Stimulated activated naive CD8-positive, alpha-beta T cell treated with anti-CD3 and anti-CD28 coated beads, Interleukin-15, Interleukin-2, amounts not matched to agents 100 U/mL and 50 U/mL, for 24 hours (primary cell): ENCODE measurements at regions not wholly inside any gene's neighbourhood (a gene's known extent, or its start where the extent isn't known, plus 50 kb on each side); places are given as distances from the start of the nearest gene placed in this dataset.

Source experiments
- ATAC-seq: fragments of 150-1000 bp; cut with Tn5 transposase; one replicate; pipeline ENCODE4 v1.10.0; 2021
- DNase-seq: peaks from one replicate; pipeline ENCODE4 v3.0.0; 2021

- DNase-seq: no peak
Observed at GRCh38 chr13:73212482-73212881, 153.7 kb downstream of the KLF5 start.

GRCh38 chr13:73210218-73210883 is 151.5 kb downstream of the KLF5 start:
- DNase-seq (no peak), ATAC-seq (no peak)

More at GRCh38 chr13:73212482-73212881, 153.7 kb downstream of the KLF5 start:
- ATAC-seq: no peak

DNA sequence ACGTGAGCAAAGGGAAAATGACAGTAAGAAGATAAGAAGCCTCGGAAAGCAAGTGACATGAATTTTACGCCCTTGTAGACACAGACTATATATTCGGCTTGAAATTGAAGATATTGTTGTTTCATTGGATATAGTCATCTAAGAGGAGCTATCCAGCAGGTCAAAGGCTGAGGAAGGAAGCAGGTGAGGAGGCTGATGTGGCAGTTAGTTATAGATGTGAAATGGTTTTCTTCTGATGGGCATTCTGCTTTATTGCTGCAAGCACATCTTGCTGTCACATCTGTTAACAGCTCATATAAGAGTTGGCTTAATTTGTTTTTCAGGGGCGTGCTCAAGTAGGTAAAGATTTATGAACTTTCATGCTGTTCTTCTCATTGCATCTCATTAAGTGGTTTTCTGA is 146.1 kb downstream of the KLF5 start:
- ATAC-seq (no peak), DNase-seq (no peak)

- no peak for DNase-seq
- no peak for ATAC-seq
Observed at GRCh38 chr13:73201626-73202025, 142.8 kb downstream of the KLF5 start.

- no peak for ATAC-seq
- DNase-seq: no peak
Observed at GRCh38 chr13:73198991-73199411, 140.2 kb downstream of the KLF5 start.

GRCh38 chr13:73195091-73195490 is 136.3 kb downstream of the KLF5 start:
- no peak for ATAC-seq

DNA sequence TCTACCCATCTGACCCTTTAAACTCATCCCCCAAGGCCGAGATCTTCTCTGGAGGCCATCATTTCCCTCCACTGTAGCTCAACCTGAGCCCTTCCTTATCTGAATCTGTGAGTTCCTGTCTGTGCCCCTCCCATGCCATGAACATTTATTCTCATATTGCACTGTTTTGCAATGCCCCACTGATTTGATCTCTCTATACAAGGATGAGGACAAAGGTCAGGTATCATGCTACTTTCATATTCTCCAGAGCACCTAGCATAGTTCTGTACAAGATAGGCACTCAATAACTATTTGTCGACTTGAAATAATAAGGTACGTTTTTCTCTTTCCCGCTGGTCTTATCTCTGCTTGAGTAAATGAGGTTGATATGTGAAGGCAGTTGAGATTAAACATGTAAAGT is 135.5 kb downstream of the KLF5 start:
- DNase-seq: no peak
- no peak for ATAC-seq

More at GRCh38 chr13:73195091-73195490, 136.3 kb downstream of the KLF5 start:
- no peak for DNase-seq

- no peak for ATAC-seq
- DNase-seq: no peak
Observed at GRCh38 chr13:73193554-73193953, 134.7 kb downstream of the KLF5 start.

- ATAC-seq (no peak), DNase-seq (no peak)
Observed at GRCh38 chr13:73190477-73190876, 131.7 kb downstream of the KLF5 start.

DNA sequence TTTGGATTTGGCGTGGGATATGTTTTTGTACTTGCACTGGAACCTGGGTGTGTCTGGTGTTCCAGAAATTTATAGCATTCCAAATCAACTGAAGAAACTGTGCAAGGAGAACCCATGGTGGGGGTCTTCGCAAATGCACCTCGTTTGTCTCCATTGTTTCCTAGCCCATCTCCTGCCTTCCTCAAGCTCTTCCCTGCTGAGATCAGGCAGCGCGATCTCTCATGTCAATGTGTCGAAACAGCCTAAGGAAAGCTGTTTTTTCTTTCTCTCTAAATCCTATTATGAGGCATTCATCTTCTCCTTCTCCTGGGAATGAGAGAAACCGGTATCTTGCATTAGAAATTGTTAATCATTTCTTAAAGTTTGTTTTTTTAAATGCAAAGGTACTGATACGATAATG is 131.0 kb downstream of the KLF5 start:
- DNase-seq (no peak), ATAC-seq (no peak)

DNA sequence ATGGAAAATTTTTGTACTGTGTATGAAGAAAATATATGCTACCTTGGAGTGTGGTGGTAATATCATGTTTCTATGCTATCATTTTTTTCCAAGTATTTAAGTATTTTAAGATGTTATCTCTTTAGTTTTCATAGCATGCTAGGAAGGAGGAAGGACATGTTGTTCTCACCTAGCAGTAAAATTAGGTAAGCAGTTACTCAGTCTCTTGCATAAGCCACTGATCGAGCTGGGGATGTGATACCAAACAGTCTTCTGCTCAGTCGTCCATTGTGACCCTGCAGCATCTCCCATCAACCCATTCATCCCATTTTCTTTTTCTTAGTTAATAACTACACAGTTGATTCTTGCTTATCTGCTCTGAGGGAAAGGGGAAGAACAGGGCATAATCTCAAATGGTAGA is 130.6 kb downstream of the KLF5 start:
- no peak for ATAC-seq
- no peak for DNase-seq

GRCh38 chr13:73187106-73187505 is 128.3 kb downstream of the KLF5 start:
- DNase-seq (no peak), ATAC-seq (no peak)

DNA sequence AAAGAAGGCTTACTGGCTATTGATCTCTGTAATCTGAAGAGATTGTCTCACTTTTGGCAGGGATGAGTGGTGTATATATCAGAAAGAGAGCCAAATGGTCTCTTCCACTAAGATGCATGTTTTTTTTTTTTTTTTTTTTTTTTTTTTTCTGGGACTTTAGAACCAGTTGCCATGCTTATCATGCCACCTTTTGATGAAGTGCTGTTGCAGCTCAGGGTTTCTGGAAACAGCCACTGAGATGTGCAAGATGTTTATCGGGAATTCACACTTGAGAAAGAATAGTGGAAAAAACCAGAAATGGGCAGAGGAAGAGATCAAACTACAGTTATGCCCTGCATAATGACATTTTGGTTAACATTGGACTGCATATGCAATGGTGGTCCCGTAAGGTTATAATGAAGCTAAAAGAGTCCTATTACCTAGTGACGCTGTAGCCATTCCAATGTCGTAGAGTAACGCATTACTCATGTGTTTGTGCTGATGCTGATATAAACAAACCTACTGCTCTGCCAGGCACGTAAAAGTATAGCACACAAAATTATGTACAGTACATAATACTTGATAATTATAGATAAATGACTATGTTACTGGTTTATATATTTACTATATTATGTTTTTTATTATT is 121.0 kb downstream of the KLF5 start:
- DNase-seq: no peak
- ATAC-seq: no peak

DNA sequence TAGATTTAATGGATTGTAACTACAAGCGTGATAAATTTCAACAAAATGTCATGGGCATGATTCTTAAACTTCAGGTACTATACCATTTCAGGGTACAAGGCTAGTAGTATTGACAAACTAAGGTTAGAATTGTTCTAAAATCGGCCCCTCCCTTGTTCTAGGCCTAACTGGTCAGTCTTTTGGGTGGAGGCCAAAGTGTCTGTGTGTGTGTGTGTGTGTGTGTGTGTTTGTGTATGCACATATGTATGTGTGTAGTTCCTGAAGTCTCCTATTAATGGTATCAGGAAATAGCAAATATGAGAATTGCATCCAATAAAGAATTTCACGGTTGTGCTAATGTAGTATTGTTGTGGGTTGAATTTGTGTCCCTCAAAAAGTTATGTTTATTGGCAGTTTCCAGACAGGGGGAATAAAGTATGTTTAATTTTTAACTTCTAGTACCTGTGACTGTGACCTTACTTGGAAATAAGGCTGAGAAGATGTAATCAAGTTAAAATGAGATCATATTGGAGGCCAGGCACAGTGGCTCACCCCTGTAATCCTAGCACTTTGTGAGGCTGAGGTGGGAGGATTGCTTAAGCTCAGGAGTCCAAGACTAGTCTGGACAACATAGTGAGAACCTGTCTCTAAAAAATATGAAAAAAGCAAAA is 119.2 kb downstream of the KLF5 start:
- DNase-seq (no peak), ATAC-seq (no peak)

DNA sequence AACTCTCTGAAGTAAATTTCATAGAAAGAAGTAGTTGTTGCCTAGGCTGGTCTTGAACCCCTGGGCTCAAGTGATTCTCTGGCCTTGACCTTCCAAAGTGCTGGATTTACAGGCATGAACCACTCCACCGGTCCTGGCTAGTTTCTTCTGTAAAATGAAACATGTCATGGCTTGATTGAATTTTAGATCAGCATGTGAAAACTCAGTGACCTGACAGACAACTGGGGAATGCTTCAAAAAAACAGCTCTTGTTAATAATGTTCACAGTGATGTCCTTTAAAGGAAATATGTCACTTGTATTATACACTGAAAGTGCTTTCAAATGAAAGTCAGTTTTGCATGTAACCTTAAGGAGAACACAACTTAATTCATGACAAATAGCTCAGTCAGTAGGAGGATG is 118.2 kb downstream of the KLF5 start:
- ATAC-seq: no peak
- DNase-seq: no peak

DNA sequence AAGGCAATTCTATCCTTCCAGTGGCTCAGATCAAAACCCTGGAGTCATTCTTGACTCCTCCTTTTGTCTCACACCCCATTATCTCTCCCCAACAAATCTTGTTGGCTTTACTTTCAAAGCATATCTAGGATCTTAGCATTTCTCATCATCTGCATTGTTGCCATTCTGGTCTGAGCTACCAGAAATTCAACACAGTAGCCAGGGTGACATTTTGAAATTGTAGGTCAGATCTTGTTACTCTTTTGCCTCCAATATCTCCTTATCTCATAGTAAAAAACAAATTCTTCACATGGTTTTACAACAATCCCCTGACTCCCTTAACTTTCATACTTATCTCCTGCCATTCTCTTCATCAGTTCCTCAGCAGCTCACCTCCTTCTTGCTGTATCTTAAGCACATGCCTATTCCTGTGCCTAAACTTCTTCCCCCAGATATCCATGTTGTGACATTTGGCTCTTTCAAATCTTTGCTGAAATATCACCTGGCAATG is 115.8 kb downstream of the KLF5 start:
- no peak for DNase-seq
- ATAC-seq: no peak

- ATAC-seq: no peak
- DNase-seq: no peak
Observed at GRCh38 chr13:73173279-73173811, 114.5 kb downstream of the KLF5 start.

GRCh38 chr13:73171926-73172325 is 113.1 kb downstream of the KLF5 start:
- DNase-seq: no peak

DNA sequence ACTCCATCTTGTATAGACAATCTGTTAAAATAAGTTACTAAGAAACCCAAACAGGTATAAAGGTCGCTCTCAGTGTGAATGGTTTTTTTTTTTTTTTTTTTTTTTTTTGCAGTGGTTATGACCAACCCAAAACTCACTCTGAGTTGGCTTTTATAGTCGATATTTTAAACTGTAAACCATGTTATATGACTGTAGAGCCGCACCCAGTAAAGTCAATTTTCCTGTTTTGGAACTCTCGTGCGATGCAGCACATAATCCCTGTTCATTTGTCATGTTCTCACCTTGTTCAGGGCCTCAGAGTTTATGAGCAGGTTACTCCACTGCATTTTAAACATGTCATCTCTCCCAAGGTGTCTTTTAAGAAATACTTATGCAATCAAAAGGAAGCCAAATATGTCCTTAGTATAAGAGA is 112.5 kb downstream of the KLF5 start:
- DNase-seq (no peak), ATAC-seq (no peak)

More at GRCh38 chr13:73171926-73172325, 113.1 kb downstream of the KLF5 start:
- ATAC-seq: no peak

- DNase-seq (no peak), ATAC-seq (no peak)
Observed at GRCh38 chr13:73169971-73170370, 111.2 kb downstream of the KLF5 start.

GRCh38 chr13:73168953-73169401 is 110.2 kb downstream of the KLF5 start:
- DNase-seq (no peak), ATAC-seq (no peak)

- ATAC-seq: peak; percentile 57
Observed at GRCh38 chr13:73168226-73168952, 109.6 kb downstream of the KLF5 start.

More at GRCh38 chr13:73168226-73168952, 109.6 kb downstream of the KLF5 start:
- no peak for DNase-seq
